ENCODE measurements at regions not wholly inside any gene's neighbourhood (a gene's known extent, or its start where the extent isn't known, plus 50 kb on each side); places are given as distances from the start of the nearest gene placed in this dataset.

DNA sequence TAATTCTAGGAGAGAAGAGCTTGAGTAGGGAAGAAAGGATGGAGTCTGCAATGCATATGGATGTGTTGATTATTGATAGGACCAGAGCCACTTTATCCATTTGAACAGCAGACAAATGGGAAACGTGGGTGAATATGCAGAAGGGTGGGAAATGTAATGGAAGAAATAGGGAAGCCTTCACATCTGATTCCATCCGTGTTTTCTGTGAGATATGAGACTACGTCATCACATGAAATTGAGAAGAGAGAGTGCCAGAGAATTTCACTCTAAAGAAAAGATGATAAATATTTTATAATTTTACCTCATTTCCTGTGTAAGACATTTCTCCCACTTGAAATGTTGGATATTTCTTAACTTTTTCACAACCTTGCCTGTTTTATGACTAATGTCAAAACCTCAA is 788.4 kb upstream of the FAM98A start:
- TF ChIP-seq IKZF3 (tag by site-specific recombination; IDR thresholded peaks at IDR 0.05), result no peak
- TF ChIP-seq ZNF416 (tag by site-specific recombination; IDR thresholded peaks at IDR 0.05), result no peak
- TF ChIP-seq ZNF366 (tag by site-specific recombination; conservative IDR thresholded peaks at IDR 0.05), result no peak
- TF ChIP-seq, protein P1, sequence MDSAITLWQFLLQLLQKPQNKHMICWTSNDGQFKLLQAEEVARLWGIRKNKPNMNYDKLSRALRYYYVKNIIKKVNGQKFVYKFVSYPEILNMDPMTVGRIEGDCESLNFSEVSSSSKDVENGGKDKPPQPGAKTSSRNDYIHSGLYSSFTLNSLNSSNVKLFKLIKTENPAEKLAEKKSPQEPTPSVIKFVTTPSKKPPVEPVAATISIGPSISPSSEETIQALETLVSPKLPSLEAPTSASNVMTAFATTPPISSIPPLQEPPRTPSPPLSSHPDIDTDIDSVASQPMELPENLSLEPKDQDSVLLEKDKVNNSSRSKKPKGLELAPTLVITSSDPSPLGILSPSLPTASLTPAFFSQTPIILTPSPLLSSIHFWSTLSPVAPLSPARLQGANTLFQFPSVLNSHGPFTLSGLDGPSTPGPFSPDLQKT (IDR thresholded peaks at IDR 0.05; ENCODE audit: borderline replicate concordance, low read depth, low read length), result no peak
- TF ChIP-seq, protein P2, sequence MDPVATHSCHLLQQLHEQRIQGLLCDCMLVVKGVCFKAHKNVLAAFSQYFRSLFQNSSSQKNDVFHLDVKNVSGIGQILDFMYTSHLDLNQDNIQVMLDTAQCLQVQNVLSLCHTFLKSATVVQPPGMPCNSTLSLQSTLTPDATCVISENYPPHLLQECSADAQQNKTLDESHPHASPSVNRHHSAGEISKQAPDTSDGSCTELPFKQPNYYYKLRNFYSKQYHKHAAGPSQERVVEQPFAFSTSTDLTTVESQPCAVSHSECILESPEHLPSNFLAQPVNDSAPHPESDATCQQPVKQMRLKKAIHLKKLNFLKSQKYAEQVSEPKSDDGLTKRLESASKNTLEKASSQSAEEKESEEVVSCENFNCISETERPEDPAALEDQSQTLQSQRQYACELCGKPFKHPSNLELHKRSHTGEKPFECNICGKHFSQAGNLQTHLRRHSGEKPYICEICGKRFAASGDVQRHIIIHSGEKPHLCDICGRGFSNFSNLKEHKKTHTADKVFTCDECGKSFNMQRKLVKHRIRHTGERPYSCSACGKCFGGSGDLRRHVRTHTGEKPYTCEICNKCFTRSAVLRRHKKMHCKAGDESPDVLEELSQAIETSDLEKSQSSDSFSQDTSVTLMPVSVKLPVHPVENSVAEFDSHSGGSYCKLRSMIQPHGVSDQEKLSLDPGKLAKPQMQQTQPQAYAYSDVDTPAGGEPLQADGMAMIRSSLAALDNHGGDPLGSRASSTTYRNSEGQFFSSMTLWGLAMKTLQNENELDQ (tag by site-specific recombination; IDR thresholded peaks at IDR 0.05; ENCODE audit: low read depth), result no peak
- TF ChIP-seq, protein P3, sequence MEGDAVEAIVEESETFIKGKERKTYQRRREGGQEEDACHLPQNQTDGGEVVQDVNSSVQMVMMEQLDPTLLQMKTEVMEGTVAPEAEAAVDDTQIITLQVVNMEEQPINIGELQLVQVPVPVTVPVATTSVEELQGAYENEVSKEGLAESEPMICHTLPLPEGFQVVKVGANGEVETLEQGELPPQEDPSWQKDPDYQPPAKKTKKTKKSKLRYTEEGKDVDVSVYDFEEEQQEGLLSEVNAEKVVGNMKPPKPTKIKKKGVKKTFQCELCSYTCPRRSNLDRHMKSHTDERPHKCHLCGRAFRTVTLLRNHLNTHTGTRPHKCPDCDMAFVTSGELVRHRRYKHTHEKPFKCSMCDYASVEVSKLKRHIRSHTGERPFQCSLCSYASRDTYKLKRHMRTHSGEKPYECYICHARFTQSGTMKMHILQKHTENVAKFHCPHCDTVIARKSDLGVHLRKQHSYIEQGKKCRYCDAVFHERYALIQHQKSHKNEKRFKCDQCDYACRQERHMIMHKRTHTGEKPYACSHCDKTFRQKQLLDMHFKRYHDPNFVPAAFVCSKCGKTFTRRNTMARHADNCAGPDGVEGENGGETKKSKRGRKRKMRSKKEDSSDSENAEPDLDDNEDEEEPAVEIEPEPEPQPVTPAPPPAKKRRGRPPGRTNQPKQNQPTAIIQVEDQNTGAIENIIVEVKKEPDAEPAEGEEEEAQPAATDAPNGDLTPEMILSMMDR (tag by site-specific recombination; IDR thresholded peaks at IDR 0.05), result no peak
- TF ChIP-seq ZNF510 (tag by site-specific recombination; IDR thresholded peaks at IDR 0.05; ENCODE audit: insufficient replicate concordance), result no peak
- no peak for TF ChIP-seq TRIM28 (IDR thresholded peaks at IDR 0.05; ENCODE audit: borderline replicate concordance, low read length)
- TF ChIP-seq, protein P4, sequence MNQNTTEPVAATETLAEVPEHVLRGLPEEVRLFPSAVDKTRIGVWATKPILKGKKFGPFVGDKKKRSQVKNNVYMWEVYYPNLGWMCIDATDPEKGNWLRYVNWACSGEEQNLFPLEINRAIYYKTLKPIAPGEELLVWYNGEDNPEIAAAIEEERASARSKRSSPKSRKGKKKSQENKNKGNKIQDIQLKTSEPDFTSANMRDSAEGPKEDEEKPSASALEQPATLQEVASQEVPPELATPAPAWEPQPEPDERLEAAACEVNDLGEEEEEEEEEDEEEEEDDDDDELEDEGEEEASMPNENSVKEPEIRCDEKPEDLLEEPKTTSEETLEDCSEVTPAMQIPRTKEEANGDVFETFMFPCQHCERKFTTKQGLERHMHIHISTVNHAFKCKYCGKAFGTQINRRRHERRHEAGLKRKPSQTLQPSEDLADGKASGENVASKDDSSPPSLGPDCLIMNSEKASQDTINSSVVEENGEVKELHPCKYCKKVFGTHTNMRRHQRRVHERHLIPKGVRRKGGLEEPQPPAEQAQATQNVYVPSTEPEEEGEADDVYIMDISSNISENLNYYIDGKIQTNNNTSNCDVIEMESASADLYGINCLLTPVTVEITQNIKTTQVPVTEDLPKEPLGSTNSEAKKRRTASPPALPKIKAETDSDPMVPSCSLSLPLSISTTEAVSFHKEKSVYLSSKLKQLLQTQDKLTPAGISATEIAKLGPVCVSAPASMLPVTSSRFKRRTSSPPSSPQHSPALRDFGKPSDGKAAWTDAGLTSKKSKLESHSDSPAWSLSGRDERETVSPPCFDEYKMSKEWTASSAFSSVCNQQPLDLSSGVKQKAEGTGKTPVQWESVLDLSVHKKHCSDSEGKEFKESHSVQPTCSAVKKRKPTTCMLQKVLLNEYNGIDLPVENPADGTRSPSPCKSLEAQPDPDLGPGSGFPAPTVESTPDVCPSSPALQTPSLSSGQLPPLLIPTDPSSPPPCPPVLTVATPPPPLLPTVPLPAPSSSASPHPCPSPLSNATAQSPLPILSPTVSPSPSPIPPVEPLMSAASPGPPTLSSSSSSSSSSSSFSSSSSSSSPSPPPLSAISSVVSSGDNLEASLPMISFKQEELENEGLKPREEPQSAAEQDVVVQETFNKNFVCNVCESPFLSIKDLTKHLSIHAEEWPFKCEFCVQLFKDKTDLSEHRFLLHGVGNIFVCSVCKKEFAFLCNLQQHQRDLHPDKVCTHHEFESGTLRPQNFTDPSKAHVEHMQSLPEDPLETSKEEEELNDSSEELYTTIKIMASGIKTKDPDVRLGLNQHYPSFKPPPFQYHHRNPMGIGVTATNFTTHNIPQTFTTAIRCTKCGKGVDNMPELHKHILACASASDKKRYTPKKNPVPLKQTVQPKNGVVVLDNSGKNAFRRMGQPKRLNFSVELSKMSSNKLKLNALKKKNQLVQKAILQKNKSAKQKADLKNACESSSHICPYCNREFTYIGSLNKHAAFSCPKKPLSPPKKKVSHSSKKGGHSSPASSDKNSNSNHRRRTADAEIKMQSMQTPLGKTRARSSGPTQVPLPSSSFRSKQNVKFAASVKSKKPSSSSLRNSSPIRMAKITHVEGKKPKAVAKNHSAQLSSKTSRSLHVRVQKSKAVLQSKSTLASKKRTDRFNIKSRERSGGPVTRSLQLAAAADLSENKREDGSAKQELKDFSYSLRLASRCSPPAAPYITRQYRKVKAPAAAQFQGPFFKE (tag by site-specific recombination; IDR thresholded peaks at IDR 0.05; ENCODE audit: borderline replicate concordance), result no peak
- TF ChIP-seq ZNF140 (tag by site-specific recombination; IDR thresholded peaks at IDR 0.05), result no peak
- TF ChIP-seq YY1 (tag by site-specific recombination; IDR thresholded peaks at IDR 0.05), result no peak

Measured in HEK293 (cell line).